ENCODE measurements at regions not wholly inside any gene's neighbourhood (a gene's known extent, or its start where the extent isn't known, plus 50 kb on each side); places are given as distances from the start of the nearest gene placed in this dataset.
A peak's percentile ranks its signal among the peaks of the same experiment; 100 is the strongest.

DNA sequence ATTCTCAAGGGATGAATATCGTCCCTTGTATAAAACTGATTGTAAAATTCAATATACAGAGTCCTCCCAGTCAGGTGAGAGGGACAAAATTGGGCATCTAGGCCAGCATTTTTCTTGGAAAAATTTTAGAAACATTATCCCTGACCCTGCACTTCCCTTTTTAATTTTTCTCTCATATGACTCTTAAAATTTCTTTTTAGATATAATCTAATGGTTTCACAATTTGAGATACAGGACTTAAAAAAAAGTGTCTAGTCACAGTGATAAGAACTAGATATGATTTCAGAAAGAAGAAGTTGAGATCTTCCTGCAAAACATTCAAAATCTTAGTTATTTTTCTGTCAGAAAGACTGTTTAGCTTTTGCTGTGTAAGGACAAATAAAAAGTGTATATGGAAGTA, 270.8 kb upstream of the PPFIA2 start:
- DNase-seq: no peak

DNA sequence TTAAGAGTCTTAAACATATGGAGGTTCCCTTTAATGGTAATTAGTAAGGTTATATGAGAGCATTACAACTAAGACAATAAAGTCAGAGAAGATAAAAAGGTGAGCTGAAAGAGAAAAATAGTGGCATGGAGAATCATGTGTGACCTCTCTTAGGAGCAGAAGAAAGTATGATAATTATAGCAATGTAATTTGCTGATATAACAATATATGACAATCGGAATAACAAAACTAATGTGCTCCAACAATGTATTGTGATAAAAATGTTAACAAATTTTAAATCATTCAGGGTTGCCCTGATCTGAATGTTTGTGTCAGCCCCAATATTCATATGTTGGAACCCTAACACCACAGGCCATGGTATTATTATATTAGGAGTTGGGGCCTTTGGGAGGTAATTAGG, 269.6 kb upstream of the PPFIA2 start:
- no peak for DNase-seq

DNA sequence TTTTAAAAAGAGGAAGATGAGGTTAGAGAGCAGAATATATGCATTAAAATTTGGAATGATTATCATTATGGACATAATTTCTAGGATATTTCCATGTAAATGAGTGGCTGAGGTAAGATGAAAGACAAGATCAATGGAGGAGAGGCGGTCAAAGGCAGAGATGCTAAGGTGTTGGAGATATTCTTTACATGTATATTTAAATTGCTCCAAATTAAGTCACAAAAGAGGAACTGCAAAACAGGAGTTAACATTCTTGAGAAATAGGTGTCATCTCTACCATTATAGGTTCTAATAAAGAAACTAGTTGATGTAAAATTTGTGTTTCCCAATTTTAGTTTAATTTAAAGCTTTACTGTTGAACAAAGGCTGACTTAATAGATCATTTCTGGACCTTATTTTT, 268.5 kb upstream of the PPFIA2 start:
- no peak for DNase-seq

DNA sequence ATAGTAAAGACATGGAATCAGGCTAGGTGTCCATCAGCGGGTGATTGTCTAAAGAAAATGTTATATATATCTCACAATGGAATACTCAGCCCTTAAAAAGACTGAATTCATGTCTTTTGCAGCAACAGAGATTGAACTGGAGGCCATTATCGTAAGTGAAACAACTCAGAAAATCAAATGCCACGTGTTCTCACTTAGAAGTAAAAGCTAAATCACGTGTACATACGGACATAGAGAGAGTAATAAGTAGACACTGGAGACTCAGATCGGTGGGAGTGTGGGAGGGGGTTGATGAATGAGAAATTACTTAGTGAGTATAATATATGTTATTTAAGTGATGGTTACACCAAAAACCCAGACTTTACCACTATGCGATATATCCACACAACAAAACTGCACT, 266.3 kb upstream of the PPFIA2 start:
- DNase-seq: no peak

DNA sequence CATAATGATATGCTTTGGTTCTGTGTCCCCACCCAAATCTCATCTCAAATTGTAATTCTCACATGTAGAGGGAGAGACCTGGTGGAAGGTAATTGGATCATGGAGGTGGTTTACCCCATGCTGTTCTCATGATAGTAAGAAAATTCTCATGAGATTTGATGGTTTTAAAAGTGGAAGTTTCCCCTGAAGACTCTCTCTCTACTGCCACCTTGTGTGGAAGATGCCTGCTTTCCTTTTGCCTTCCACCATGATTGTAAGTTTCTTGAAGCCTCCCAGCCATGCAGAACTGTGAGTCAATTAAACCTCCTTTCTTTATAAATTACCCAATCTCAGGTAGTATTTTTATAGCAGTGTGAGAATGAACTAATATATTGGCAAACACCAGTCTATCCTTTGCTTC, 260.4 kb upstream of the PPFIA2 start:
- no peak for DNase-seq

DNA sequence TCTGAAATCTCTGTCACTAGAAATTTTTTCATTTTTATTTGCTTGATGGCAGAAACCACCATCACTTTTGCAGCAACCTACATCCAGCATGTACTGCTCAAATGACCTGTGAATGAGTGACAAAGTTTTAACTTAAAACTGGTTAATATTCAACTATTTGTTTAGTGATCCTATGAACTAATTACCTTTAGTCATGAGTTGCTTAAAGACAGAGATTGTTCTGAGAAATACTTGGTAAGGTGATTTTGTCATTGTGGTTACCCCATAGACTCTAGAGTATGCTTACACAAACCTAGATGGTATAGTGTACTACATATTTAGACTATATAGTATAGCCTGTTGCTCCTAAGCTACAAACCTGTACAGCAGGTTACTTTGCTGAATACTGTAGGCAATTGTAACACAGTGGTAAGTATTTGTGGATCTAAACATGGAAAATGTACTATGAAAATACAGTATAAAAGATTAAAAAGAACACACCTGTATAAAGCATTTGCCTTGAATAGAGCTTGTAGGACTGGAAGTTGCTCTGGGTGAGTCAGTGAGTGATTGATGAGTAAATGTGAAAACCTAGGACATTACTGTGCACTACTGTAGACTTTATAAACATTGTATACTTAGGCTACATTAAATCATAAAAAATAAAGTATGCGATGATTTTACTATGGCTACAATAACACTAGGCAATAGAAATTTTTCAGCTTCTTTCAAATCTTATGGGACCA, 256.6 kb upstream of the PPFIA2 start:
- no peak for DNase-seq

GRCh38 chr12:82012176-82012575, 253.0 kb upstream of the PPFIA2 start:
- no peak for DNase-seq

DNA sequence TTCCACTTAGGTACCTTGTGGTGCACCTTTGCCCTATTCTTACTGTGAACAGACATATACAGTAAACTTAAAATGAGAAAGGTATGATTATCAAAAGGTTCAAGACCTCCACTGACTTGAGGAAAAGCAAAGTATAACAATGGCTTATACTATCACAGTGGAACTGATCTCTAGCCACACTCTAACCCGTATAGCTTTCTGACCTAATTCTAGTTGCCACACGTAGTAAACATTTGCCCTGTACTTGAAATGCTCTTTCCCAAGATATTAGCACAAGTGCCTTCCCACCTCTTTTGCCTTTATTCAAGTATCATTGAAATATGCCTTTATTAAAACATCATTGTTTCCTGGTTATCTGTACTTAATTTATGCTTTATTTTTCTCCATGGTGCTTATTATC, 250.4 kb upstream of the PPFIA2 start:
- no peak for DNase-seq

- DNase-seq: no peak
These were observed 249.1 kb upstream of the PPFIA2 start for GRCh38 chr12:82008251-82008650.

DNA sequence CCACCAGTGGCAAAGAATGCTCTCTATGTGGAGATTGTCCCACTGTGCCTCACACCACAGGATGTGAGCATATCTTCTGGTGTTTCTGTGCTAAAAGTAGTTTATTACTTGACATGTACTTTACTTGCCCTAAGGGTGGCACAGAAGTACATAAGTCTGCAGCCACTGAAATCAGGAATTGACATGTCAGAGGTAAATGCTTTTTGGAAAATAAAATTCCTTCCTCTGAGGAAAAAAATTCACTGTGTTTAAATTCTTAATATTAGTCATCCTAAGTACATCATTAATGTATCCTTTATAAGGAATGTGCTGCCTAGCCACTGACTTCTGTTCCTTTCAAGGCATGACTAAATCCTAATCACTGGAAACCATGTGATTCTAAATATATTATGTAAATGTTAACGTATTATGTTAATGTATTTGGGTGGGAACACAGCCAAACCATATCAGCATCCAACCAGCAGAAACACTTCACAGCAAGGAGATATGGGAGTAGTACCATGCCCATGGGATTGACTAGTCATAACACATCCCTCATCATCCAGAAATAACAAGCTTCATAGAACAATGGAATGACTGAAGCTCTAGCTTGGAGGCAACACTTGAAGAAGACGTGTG, 239.7 kb upstream of the PPFIA2 start:
- no peak for DNase-seq

- peak; percentile 30 for DNase-seq
These were observed 233.3 kb upstream of the PPFIA2 start for GRCh38 chr12:81992461-81992860.

- no peak for DNase-seq
These were observed 232.7 kb upstream of the PPFIA2 start for GRCh38 chr12:81991868-81992267.

GRCh38 chr12:81988362-81988761, 229.2 kb upstream of the PPFIA2 start:
- no peak for DNase-seq

DNA sequence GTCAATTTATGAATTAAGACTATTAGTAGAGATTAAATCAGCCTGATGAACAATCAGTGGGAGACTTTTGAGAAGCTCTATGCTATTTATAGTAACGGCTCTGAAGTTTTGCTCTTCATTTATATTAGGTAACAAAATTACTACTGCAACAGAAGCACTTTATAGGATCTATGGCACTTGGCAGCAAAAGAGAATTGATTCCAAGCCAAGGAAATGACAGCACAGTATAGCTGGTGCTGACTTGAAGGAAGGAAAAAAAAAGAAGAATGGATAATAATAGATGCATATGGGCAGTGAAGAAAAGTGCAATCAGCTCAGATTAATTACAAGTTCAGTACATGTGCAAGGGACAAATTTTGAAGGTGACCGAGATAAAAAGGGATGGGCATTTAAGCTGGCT, 228.2 kb upstream of the PPFIA2 start:
- no peak for DNase-seq

DNA sequence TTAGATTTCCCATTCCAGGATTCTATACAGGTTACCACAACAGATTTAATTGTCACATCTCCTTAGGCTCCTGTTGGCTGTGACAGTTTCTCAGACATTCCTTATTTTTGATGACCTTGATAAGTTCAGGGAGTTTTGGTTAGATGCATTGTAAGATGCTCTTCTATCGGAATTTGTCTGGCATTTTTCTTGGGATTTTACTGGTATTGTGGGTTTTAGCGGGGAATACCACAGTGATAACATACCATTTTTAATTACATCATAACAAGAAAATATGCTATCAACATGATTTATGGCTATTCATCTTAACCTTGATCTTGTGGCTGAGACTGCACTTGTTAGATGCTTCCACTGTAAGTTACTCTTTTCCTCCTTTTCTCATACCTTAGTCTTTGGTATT, 217.5 kb upstream of the PPFIA2 start:
- no peak for DNase-seq

- no peak for DNase-seq
These were observed 215.6 kb upstream of the PPFIA2 start for GRCh38 chr12:81974762-81975161.

DNA sequence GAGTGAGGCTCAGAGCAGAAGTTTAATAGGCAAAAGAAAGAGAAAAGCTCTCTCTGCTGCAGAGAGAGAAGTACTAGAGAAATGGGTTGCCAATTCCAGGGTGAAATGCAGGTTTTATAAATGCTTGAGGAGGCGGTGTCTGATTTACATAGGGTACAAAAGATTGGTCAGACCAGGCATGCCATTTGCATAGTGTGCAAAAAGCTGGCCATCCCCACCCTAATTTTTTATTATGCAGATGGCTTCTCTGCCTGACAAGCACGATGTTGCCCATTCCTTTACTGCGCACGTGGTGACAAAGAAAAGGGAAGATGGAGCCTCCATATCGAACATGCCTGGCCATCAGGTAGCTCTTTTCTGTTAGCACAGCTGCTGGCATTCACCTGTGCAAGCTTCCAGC, 209.3 kb upstream of the PPFIA2 start:
- DNase-seq: no peak

DNA sequence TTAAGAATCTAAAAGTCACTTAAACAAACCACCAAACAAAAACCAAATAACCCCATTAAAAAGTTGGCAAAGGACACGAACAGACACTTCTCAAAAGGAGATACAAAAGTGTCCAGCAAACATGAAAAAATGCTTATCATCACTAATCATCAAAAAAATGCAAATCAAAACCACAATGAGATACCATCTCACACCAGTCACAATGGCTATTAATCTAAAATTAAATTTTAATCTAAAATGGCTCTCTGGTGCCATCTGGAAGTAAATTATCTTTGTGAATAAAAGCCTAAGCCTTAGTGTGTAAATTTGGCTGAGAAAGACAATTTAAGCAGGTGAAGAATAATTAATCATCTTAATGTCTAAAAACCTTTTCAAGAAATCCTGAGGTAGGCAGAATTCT, 204.5 kb upstream of the PPFIA2 start:
- no peak for DNase-seq

GRCh38 chr12:81963026-81963425, 203.9 kb upstream of the PPFIA2 start:
- DNase-seq: no peak

GRCh38 chr12:81962126-81962856, 203.1 kb upstream of the PPFIA2 start:
- no peak for DNase-seq

DNA sequence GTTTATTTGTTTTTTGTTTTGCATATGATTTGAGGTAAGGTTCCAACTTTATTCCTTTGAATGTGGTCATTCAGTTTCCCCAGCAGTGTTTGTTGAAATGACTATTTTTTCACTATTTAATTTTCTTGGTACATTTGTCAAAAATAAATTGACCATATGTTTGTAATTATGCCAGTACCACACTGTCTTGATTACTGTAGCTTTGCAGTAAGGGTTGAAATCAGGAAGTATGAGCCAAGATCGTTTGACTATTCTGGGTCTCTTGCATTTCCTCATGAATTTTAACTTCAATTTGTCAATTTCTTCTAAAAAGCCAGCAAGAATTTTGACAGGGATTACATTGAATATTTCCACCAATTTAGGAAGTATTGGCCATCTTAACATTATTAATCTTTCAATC, 199.3 kb upstream of the PPFIA2 start:
- DNase-seq: no peak

- no peak for DNase-seq
These were observed 198.5 kb upstream of the PPFIA2 start for GRCh38 chr12:81957631-81958030.

- no peak for DNase-seq
These were observed 197.3 kb upstream of the PPFIA2 start for GRCh38 chr12:81956468-81956860.

DNA sequence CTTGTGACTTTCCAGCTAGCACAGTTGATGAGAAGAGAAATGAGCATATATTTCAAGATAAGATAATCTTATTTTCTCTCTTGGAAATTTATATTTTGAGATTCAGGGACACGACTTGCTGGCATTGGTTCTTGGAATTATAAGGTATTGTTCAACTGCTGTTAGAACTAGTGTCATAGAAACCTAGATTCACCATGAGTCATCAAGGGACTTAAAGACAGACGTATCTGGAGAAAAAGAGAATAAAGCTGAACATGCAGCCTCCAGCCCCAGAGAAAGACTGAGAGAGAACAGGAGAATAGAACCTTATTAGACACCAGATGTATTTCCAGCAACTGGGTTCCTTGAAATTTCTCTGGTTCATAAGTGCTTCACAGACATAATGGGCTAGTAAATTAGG, 194.4 kb upstream of the PPFIA2 start:
- no peak for DNase-seq
